ENCODE measurements at regions not wholly inside any gene's neighbourhood (a gene's known extent, or its start where the extent isn't known, plus 50 kb on each side); places are given as distances from the start of the nearest gene placed in this dataset.

DNA sequence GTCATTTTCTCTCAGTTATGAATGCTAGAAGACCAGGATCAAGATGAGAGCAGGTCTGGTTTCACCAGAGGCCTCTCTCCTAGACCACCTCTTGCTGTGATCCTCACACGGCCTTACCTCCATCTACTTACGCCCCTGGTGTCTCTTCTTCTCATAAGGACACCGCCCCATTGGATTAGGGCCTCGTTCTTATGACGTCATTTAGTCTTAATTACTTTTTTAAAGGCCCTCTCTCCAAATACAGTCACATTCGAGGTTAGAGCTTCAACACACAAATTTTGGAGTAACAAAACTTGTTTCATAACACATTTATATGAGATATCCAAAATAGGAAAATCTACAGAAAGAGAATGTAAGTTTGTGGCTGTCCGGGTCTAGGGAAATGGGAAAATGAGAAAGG is 391.0 kb upstream of the PITX2 start:
- no peak for TF ChIP-seq MAFG (tag; conservative IDR thresholded peaks at IDR 0.05)
- TF ChIP-seq REST (IDR thresholded peaks at IDR 0.05; ENCODE audit: borderline replicate concordance) = no peak
- TF ChIP-seq REST (CRISPR knock-in tag; IDR thresholded peaks at IDR 0.05; ENCODE audit: low read depth) = no peak
- TF ChIP-seq, protein P1, sequence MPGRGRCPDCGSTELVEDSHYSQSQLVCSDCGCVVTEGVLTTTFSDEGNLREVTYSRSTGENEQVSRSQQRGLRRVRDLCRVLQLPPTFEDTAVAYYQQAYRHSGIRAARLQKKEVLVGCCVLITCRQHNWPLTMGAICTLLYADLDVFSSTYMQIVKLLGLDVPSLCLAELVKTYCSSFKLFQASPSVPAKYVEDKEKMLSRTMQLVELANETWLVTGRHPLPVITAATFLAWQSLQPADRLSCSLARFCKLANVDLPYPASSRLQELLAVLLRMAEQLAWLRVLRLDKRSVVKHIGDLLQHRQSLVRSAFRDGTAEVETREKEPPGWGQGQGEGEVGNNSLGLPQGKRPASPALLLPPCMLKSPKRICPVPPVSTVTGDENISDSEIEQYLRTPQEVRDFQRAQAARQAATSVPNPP (IDR thresholded peaks at IDR 0.05; ENCODE audit: borderline replicate concordance, insufficient read depth, insufficient read length) = no peak
- TF ChIP-seq ZNF589 (CRISPR knock-in tag; IDR thresholded peaks at IDR 0.05; ENCODE audit: low read depth) = no peak
- no peak for TF ChIP-seq ZNF239 (CRISPR knock-in tag; IDR thresholded peaks at IDR 0.05)
- TF ChIP-seq ZBTB11 (CRISPR knock-in tag; IDR thresholded peaks at IDR 0.05) = no peak
- TF ChIP-seq FOXJ3 (CRISPR knock-in tag; IDR thresholded peaks at IDR 0.05) = no peak
- no peak for TF ChIP-seq POLR2G (IDR thresholded peaks at IDR 0.05; ENCODE audit: low read depth, low read length)
- no peak for TF ChIP-seq RCOR1 (IDR thresholded peaks at IDR 0.05; ENCODE audit: borderline replicate concordance in 1 of 2, low read depth in 2 of 2, low read length in 2 of 2)
- TF ChIP-seq POLR2A (conservative IDR thresholded peaks at IDR 0.05) = no peak
- TF ChIP-seq KDM1A (IDR thresholded peaks at IDR 0.05) = no peak
